A549 (cell line): ENCODE measurements at regions not wholly inside any gene's neighbourhood (a gene's known extent, or its start where the extent isn't known, plus 50 kb on each side); places are given as distances from the start of the nearest gene placed in this dataset.

Source experiments
- ATAC-seq, 2 experiments: fragments of 200-7000 bp in 1 of 2; fragments of >200 bp in 1 of 2; cut with Nextera tagmentation in 1 of 2; cut with Tn5 transposase in 1 of 2; 3 replicates each; pipeline versions ENCODE4 v1.8.0 to v1.9.1; 2018 to 2020; ENCODE audit warnings: mild to moderate bottlenecking in 1 of 2, moderate library complexity in 1 of 2
- CTCF ChIA-PET: fragments of 300-600 bp; sonication (Branson Sonifier 250); formaldehyde crosslinking; extraction: SDS; loops from one replicate; lab custom pipeline; 2021; ENCODE audit warnings: antibody characterized with exemption, inconsistent platforms; lab: Yijun Ruan, JAX
- POLR2A ChIA-PET: fragments of 350-600 bp; formaldehyde crosslinking; extraction: SDS; loops from one replicate; lab custom pipeline; 2021; ENCODE audit warnings: antibody characterized with exemption, inconsistent platforms; lab: Yijun Ruan, JAX
- DNase-seq, 2 experiments: peaks; one replicate each; pipeline versions ENCODE4 v3.0.0 to v3.0.0-alpha.2; 2011 to 2016; ENCODE audit warnings: low read depth in 1 of 2, low spot score in 1 of 2
- FAIRE-seq: peaks from 2 replicates; lab custom pipeline; 2011; peaks lifted over from hg19 to GRCh38; lab: Jason Lieb, UNC
- H3K27ac ChIP-seq, 2 experiments: fragments of >200 bp; sonication (Bioruptor Twin); formaldehyde crosslinking; 3 replicates each; pipeline ENCODE4 v1.5.1; 2016 to 2017
- H3K4me1 ChIP-seq: fragments of >200 bp; sonication (Bioruptor Twin); formaldehyde crosslinking; 3 replicates; pipeline ENCODE4 v1.6.1; 2016
- H3K4me2 ChIP-seq: fragments of >200 bp; sonication (Bioruptor Twin); formaldehyde crosslinking; 3 replicates; pipeline ENCODE4 v1.6.1; 2016
- H3K4me3 ChIP-seq: fragments of >200 bp; sonication (Bioruptor Twin); formaldehyde crosslinking; 3 replicates; pipeline ENCODE4 v1.5.1; 2016
- H3K9me3 ChIP-seq: fragments of >200 bp; sonication (Bioruptor Twin); formaldehyde crosslinking; 3 replicates; pipeline ENCODE4 v1.6.1; 2016
- CEBPB ChIP-seq, 2 experiments: fragments of >200 bp in 1 of 2; sonication (Bioruptor Twin) in 1 of 2; formaldehyde crosslinking in 1 of 2; IDR thresholded peaks; 2 replicates each; pipeline ENCODE4 v1.6.1; 2012 to 2016
- CHD4 ChIP-seq: fragments of 200-600 bp; sonication (generic); IDR thresholded peaks from 2 replicates; pipeline ENCODE4 v1.6.1; 2016; ENCODE audit warnings: antibody characterized with exemption, mild to moderate bottlenecking, borderline replicate concordance
- ESRRA ChIP-seq: fragments of 150-350 bp; IDR thresholded peaks from 2 replicates; pipeline ENCODE4 v1.6.1; 2014; ENCODE audit warnings: mild to moderate bottlenecking, low read length, borderline replicate concordance
- FOSB ChIP-seq: fragments of 250-450 bp; sonication (Bioruptor Pico); IDR thresholded peaks from 2 replicates; pipeline ENCODE4 v1.5.0; 2020; ENCODE audit warnings: mild to moderate bottlenecking, moderate library complexity
- HEYL ChIP-seq: fragments of 250-450 bp; sonication (Bioruptor Pico); IDR thresholded peaks from 2 replicates; pipeline ENCODE4 v1.8.0; 2021; ENCODE audit warnings: mild to moderate bottlenecking, moderate library complexity
- MAFK ChIP-seq: fragments of 450-650 bp; IDR thresholded peaks from 2 replicates; pipeline ENCODE4 v1.6.1; 2014; ENCODE audit not compliant: partially characterized antibody
- PHF8 ChIP-seq: fragments of 200-600 bp; sonication (generic); IDR thresholded peaks from 2 replicates; pipeline ENCODE4 v1.6.1; 2016; ENCODE audit warnings: low read depth, mild to moderate bottlenecking, antibody characterized with exemption, moderate library complexity, borderline replicate concordance
- RCOR1 ChIP-seq: fragments of 150-350 bp; IDR thresholded peaks from 2 replicates; pipeline ENCODE4 v1.6.1; 2014; ENCODE audit warnings: antibody characterized with exemption, low read length, low read depth
- SMC3 ChIP-seq: fragments of >200 bp; sonication (Bioruptor Twin); formaldehyde crosslinking; IDR thresholded peaks from 3 replicates; pipeline ENCODE4 v1.6.1; 2018; ENCODE audit warnings: inconsistent platforms
- SREBF2 ChIP-seq: fragments of 450-650 bp; IDR thresholded peaks from 2 replicates; pipeline ENCODE4 v1.6.1; 2014; ENCODE audit warnings: mild to moderate bottlenecking, moderate library complexity
- TFCP2L1 ChIP-seq: fragments of 250-450 bp; sonication (Bioruptor Pico); IDR thresholded peaks from 2 replicates; pipeline ENCODE4 v1.5.0; 2021; ENCODE audit warnings: mild to moderate bottlenecking
- WGBS: methylation state at CpG from one replicate; pipeline ENCODE4 v1.1.6; 2017; ENCODE audit errors: missing lambda C conversion rate; 5-methylcytosine and 5-hydroxymethylcytosine counted together
- TF ChIP-seq, protein P1 (sequence below): fragments of 250-450 bp; sonication (Bioruptor Pico); IDR thresholded peaks from 2 replicates; pipeline ENCODE4 v1.5.0; 2020; ENCODE audit warnings: low read depth, mild to moderate bottlenecking, moderate library complexity
- TF ChIP-seq, protein P2 (sequence below): fragments of 200-600 bp; sonication (generic); IDR thresholded peaks from 2 replicates; pipeline ENCODE4 v1.6.1; 2016; ENCODE audit warnings: antibody characterized with exemption, mild to moderate bottlenecking, moderate library complexity

- DNase-seq (no peak), FAIRE-seq (no peak), ATAC-seq (no peak)
- 76% methylated on average over 14 of the region's 15 CpGs for WGBS
- Histone ChIP-seq H3K4me2 (no peak overlapping the region), H3K9me3 (no peaks in the 10 kb centered on the region), H3K4me1 (no peaks in the 10 kb centered on the region), H3K27ac (no peak overlapping the region), H3K4me3 (no peak overlapping the region)
- ChIA-PET POLR2A (no interaction called here), CTCF (no interaction called here)
- TF ChIP-seq CHD4 (no peak), TFCP2L1 (CRISPR knock-in tag) (no peak), ESRRA (no peak), CEBPB (IDR thresholded peaks at IDR 0.05) (no peak), SREBF2 (no peak), RCOR1 (no peak), PHF8 (no peak), SMC3 (no peak)
- TF ChIP-seq, protein P1, sequence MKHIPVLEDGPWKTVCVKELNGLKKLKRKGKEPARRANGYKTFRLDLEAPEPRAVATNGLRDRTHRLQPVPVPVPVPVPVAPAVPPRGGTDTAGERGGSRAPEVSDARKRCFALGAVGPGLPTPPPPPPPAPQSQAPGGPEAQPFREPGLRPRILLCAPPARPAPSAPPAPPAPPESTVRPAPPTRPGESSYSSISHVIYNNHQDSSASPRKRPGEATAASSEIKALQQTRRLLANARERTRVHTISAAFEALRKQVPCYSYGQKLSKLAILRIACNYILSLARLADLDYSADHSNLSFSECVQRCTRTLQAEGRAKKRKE = no peak
- TF ChIP-seq, protein P2, sequence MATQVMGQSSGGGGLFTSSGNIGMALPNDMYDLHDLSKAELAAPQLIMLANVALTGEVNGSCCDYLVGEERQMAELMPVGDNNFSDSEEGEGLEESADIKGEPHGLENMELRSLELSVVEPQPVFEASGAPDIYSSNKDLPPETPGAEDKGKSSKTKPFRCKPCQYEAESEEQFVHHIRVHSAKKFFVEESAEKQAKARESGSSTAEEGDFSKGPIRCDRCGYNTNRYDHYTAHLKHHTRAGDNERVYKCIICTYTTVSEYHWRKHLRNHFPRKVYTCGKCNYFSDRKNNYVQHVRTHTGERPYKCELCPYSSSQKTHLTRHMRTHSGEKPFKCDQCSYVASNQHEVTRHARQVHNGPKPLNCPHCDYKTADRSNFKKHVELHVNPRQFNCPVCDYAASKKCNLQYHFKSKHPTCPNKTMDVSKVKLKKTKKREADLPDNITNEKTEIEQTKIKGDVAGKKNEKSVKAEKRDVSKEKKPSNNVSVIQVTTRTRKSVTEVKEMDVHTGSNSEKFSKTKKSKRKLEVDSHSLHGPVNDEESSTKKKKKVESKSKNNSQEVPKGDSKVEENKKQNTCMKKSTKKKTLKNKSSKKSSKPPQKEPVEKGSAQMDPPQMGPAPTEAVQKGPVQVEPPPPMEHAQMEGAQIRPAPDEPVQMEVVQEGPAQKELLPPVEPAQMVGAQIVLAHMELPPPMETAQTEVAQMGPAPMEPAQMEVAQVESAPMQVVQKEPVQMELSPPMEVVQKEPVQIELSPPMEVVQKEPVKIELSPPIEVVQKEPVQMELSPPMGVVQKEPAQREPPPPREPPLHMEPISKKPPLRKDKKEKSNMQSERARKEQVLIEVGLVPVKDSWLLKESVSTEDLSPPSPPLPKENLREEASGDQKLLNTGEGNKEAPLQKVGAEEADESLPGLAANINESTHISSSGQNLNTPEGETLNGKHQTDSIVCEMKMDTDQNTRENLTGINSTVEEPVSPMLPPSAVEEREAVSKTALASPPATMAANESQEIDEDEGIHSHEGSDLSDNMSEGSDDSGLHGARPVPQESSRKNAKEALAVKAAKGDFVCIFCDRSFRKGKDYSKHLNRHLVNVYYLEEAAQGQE = no peak
These were observed 120.7 kb upstream of the VPREB1 start for GRCh38 chr22:22123960-22124278.

DNA sequence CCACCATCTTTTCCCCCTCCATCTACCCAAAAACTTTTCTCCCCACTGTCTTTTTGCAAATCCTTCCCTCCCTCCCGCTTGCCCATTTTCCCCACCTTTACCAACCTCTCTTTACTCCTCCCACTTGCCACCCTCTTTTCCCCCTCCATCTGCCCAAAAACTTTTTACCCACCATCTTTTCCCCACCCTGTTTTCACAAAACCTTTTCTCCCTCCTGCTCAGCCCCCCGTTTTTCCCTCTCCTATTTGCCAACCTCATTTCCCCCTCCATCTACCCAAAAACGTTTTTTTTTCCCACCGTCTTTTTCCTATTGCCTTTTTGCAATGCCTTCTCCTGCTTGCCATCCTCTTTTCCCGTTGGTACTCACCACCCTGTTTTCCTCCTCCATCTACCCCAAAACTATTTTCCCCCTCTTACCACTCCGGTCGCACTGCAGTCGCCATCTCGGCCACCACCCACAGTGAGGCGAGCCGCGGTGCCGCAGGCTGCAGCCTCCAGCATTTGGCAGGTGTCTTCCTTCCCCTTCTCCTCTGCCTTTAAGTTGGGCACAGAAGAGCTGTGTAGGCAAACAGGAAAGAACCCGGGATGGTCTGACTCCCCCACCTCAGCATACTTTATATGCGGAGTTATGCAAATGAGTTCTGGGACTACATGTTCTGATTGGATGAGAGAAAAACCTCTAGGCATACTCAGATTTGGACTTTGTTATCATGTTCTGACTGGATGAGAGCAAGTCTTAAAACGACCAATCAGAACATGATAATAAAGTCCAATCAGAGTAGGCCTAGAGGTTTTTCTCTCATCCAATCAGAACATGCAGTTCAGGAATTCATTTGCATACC lies 121.2 kb upstream of the VPREB1 start:
- Histone ChIP-seq H3K27ac (no peak overlapping the region), H3K4me3 (no peak overlapping the region), H3K4me1 (no peaks in the 10 kb centered on the region), H3K4me2 (no peak overlapping the region), H3K9me3 (no peaks in the 10 kb centered on the region)
- no peak for ATAC-seq
- POLR2A ChIA-PET = no interaction called here
- TF ChIP-seq MAFK (no peak), HEYL (CRISPR knock-in tag) (no peak), FOSB (CRISPR knock-in tag) (no peak)
- TF ChIP-seq, protein P2 = no peak
- DNase-seq = no peak
- no peak for FAIRE-seq
- 71% methylated on average over 16 of the region's 16 CpGs for WGBS
- CTCF ChIA-PET = no interaction called here
